HEK293 (cell line): ENCODE measurements at regions not wholly inside any gene's neighbourhood (a gene's known extent, or its start where the extent isn't known, plus 50 kb on each side); places are given as distances from the start of the nearest gene placed in this dataset.

Source experiments
- CTCF ChIP-seq: fragments of 450-650 bp; formaldehyde crosslinking; IDR thresholded peaks from 2 replicates; pipeline ENCODE4 v1.5.1; 2016; ENCODE audit warnings: missing biosample characterization, missing genetic modification characterization
- HOXA7 ChIP-seq: sonication (generic); formaldehyde crosslinking; IDR thresholded peaks from 2 replicates; pipeline ENCODE4 v1.8.1; 2022; ENCODE audit warnings: missing genetic modification reagents, borderline replicate concordance
- SETDB1 ChIP-seq: IDR thresholded peaks from one replicate; pipeline ENCODE4 v1.6.1; 2017; ENCODE audit warnings: mild to moderate bottlenecking, low read length, moderate library complexity, mixed read lengths; ENCODE audit not compliant: insufficient read length
- TRIM28 ChIP-seq: IDR thresholded peaks from 2 replicates; pipeline ENCODE4 v1.6.1; 2011; ENCODE audit warnings: low read length, control low read depth, borderline replicate concordance
- ZBTB17 ChIP-seq: fragments of 450-650 bp; formaldehyde crosslinking; IDR thresholded peaks from 2 replicates; pipeline ENCODE4 v1.5.1; 2016; ENCODE audit warnings: missing biosample characterization, missing genetic modification characterization
- ZBTB7A ChIP-seq: fragments of 450-650 bp; formaldehyde crosslinking; IDR thresholded peaks from 2 replicates; pipeline ENCODE4 v1.5.1; 2016; ENCODE audit warnings: low read depth, missing biosample characterization, missing genetic modification characterization
- ZNF112 ChIP-seq: fragments of 450-650 bp; formaldehyde crosslinking; IDR thresholded peaks from 2 replicates; pipeline ENCODE4 v1.5.0; 2017; ENCODE audit warnings: missing biosample characterization, missing genetic modification characterization
- ZNF292 ChIP-seq: fragments of 450-650 bp; formaldehyde crosslinking; IDR thresholded peaks from 2 replicates; pipeline ENCODE4 v1.5.1; 2016; ENCODE audit warnings: low read depth, missing biosample characterization, missing genetic modification characterization, borderline replicate concordance
- ZNF423 ChIP-seq: fragments of 450-650 bp; formaldehyde crosslinking; IDR thresholded peaks from 2 replicates; pipeline ENCODE4 v1.5.1; 2016; ENCODE audit warnings: missing biosample characterization, missing genetic modification characterization
- ZNF48 ChIP-seq: fragments of 450-650 bp; formaldehyde crosslinking; IDR thresholded peaks from 2 replicates; pipeline ENCODE4 v1.5.1; 2016; ENCODE audit warnings: missing biosample characterization, missing genetic modification characterization
- ZNF530 ChIP-seq: fragments of 450-650 bp; formaldehyde crosslinking; IDR thresholded peaks from 2 replicates; pipeline ENCODE4 v1.5.1; 2016; ENCODE audit warnings: low read depth, missing biosample characterization, missing genetic modification characterization
- ZNF692 ChIP-seq: fragments of 450-650 bp; formaldehyde crosslinking; IDR thresholded peaks from 2 replicates; pipeline ENCODE4 v1.5.1; 2016; ENCODE audit warnings: missing biosample characterization, missing genetic modification characterization
- TF ChIP-seq, protein P1 (sequence below): fragments of 450-650 bp; formaldehyde crosslinking; IDR thresholded peaks from 2 replicates; pipeline ENCODE4 v1.5.1; 2016; ENCODE audit warnings: missing biosample characterization, missing genetic modification characterization

DNA sequence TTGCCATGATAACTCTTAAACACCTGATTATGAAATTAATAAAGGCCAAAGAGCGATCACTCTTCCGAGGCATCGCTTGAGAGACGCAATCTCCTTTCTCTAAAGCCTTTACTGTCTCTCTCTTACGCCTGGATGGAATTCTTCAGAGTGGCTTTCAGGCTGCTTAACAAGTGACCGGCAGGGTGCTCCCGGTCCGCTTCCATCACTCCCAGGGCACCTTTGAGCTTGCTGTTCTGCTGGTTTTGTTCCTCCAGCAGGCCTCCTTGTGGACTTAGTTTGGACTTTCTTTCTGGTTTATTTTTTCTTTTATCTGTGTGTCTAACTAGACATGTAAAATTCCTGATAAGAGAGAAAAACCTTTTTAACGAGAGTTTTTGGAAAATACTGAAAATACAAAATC is 60.9 kb downstream of the MRPL32 start:
- TF ChIP-seq ZNF423 (tag by site-specific recombination) (no peak), CTCF (no peak), ZNF48 (tag by site-specific recombination) (no peak), ZNF692 (no peak), ZNF530 (no peak), ZBTB17 (no peak), TRIM28 (no peak), HOXA7 (CRISPR knock-in tag) (no peak), ZBTB7A (tag by site-specific recombination) (no peak), ZNF292 (tag by site-specific recombination) (no peak), SETDB1 (no peak), ZNF112 (tag by site-specific recombination) (no peak)
- TF ChIP-seq, protein P1, sequence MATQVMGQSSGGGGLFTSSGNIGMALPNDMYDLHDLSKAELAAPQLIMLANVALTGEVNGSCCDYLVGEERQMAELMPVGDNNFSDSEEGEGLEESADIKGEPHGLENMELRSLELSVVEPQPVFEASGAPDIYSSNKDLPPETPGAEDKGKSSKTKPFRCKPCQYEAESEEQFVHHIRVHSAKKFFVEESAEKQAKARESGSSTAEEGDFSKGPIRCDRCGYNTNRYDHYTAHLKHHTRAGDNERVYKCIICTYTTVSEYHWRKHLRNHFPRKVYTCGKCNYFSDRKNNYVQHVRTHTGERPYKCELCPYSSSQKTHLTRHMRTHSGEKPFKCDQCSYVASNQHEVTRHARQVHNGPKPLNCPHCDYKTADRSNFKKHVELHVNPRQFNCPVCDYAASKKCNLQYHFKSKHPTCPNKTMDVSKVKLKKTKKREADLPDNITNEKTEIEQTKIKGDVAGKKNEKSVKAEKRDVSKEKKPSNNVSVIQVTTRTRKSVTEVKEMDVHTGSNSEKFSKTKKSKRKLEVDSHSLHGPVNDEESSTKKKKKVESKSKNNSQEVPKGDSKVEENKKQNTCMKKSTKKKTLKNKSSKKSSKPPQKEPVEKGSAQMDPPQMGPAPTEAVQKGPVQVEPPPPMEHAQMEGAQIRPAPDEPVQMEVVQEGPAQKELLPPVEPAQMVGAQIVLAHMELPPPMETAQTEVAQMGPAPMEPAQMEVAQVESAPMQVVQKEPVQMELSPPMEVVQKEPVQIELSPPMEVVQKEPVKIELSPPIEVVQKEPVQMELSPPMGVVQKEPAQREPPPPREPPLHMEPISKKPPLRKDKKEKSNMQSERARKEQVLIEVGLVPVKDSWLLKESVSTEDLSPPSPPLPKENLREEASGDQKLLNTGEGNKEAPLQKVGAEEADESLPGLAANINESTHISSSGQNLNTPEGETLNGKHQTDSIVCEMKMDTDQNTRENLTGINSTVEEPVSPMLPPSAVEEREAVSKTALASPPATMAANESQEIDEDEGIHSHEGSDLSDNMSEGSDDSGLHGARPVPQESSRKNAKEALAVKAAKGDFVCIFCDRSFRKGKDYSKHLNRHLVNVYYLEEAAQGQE (tag by site-specific recombination), result no peak
